Ishikawa (cell line): ENCODE measurements at regions not wholly inside any gene's neighbourhood (a gene's known extent, or its start where the extent isn't known, plus 50 kb on each side); places are given as distances from the start of the nearest gene placed in this dataset.

Source experiments
- CEBPB ChIP-seq: IDR thresholded peaks from 2 replicates; pipeline ENCODE4 v1.6.1; 2012
- CREB1 ChIP-seq: IDR thresholded peaks from 2 replicates; pipeline ENCODE4 v1.6.1; 2012; ENCODE audit warnings: low read depth
- EP300 ChIP-seq: IDR thresholded peaks from 2 replicates; pipeline ENCODE4 v1.6.1; 2012; ENCODE audit warnings: borderline replicate concordance
- FOXM1 ChIP-seq: IDR thresholded peaks from 2 replicates; pipeline ENCODE4 v1.6.1; 2012; ENCODE audit warnings: low read depth, borderline replicate concordance
- RAD21 ChIP-seq: IDR thresholded peaks from 2 replicates; pipeline ENCODE4 v1.6.1; 2012; ENCODE audit warnings: low read depth
- TAF1 ChIP-seq: IDR thresholded peaks from 2 replicates; pipeline ENCODE4 v1.6.1; 2012; ENCODE audit warnings: low read depth, mild to moderate bottlenecking
- TCF12 ChIP-seq: IDR thresholded peaks from 2 replicates; pipeline ENCODE4 v1.6.1; 2012; ENCODE audit warnings: low read depth
- YY1 ChIP-seq: IDR thresholded peaks from 2 replicates; pipeline ENCODE4 v1.6.1; 2012; ENCODE audit warnings: low read depth
- ZBTB7A ChIP-seq: IDR thresholded peaks from 2 replicates; pipeline ENCODE4 v1.6.1; 2012; ENCODE audit warnings: low read depth
- TF ChIP-seq, protein P1 (sequence below): IDR thresholded peaks from 2 replicates; pipeline ENCODE4 v1.6.1; 2012; ENCODE audit warnings: low read depth, mild to moderate bottlenecking

DNA sequence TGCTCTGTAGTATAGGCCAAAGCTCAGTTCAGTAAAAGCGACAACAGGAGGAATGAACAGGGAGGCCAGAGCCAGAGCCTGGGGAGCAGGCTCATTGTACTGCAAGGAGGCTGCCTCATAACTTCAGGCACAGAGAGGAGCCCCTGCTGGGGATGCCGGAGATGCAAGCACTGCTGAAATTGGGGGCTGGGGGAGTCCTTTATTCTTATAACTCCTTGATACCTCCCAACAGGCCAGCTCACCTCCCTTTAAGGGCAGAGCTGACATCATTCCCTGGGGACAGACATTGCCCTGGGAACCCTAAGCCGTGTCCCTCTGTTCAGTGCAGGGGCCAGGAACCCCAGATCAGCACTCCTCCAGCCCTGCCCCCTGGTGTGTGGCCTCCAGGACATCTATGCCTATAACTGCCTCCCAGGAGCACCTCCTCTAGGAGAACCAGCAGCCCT is 83.8 kb upstream of the MRPS22 start:
- no peak for TF ChIP-seq RAD21
- TF ChIP-seq ZBTB7A = no peak
- no peak for TF ChIP-seq TAF1
- TF ChIP-seq YY1 = no peak
- TF ChIP-seq FOXM1 = no peak
- TF ChIP-seq TCF12 = no peak
- TF ChIP-seq, protein P1, sequence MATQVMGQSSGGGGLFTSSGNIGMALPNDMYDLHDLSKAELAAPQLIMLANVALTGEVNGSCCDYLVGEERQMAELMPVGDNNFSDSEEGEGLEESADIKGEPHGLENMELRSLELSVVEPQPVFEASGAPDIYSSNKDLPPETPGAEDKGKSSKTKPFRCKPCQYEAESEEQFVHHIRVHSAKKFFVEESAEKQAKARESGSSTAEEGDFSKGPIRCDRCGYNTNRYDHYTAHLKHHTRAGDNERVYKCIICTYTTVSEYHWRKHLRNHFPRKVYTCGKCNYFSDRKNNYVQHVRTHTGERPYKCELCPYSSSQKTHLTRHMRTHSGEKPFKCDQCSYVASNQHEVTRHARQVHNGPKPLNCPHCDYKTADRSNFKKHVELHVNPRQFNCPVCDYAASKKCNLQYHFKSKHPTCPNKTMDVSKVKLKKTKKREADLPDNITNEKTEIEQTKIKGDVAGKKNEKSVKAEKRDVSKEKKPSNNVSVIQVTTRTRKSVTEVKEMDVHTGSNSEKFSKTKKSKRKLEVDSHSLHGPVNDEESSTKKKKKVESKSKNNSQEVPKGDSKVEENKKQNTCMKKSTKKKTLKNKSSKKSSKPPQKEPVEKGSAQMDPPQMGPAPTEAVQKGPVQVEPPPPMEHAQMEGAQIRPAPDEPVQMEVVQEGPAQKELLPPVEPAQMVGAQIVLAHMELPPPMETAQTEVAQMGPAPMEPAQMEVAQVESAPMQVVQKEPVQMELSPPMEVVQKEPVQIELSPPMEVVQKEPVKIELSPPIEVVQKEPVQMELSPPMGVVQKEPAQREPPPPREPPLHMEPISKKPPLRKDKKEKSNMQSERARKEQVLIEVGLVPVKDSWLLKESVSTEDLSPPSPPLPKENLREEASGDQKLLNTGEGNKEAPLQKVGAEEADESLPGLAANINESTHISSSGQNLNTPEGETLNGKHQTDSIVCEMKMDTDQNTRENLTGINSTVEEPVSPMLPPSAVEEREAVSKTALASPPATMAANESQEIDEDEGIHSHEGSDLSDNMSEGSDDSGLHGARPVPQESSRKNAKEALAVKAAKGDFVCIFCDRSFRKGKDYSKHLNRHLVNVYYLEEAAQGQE = no peak
- no peak for TF ChIP-seq EP300
- TF ChIP-seq CEBPB = no peak
- no peak for TF ChIP-seq CREB1
